WTC11 (cell line): ENCODE measurements at regions not wholly inside any gene's neighbourhood (a gene's known extent, or its start where the extent isn't known, plus 50 kb on each side); places are given as distances from the start of the nearest gene placed in this dataset.

Experiments
- ATAC-seq: fragments of 200-7000 bp; cut with Tn5 transposase; 2 replicates; pipeline ENCODE4 v1.10.0; 2021; ENCODE audit warnings: mild to moderate bottlenecking, moderate library complexity
- CTCF ChIA-PET: fragments of 300-600 bp; sonication (Branson Sonifier 250); formaldehyde crosslinking; loops from one replicate; lab custom pipeline; 2021; ENCODE audit warnings: antibody characterized with exemption; lab: Charles Lee
- POLR2A ChIA-PET: fragments of 350-600 bp; sonication (Branson Sonifier 250); formaldehyde crosslinking; loops from one replicate; lab custom pipeline; 2021; ENCODE audit warnings: antibody characterized with exemption; lab: Charles Lee
- DNase-seq: peaks from one replicate; pipeline ENCODE4 v3.0.0; 2021; ENCODE audit warnings: low spot score
- H3K27ac Mint-ChIP-seq: 2 replicates; pipeline ENCODE4 v1.8.0; 2021; ENCODE audit warnings: mixed read lengths
- H3K27me3 Mint-ChIP-seq: 2 replicates; pipeline ENCODE4 v1.8.0; 2021; ENCODE audit warnings: low read depth, mild to moderate bottlenecking, moderate library complexity, mixed read lengths
- H3K36me3 Mint-ChIP-seq: 2 replicates; pipeline ENCODE4 v1.8.0; 2021; ENCODE audit warnings: mixed read lengths
- H3K4me1 Mint-ChIP-seq: 2 replicates; pipeline ENCODE4 v1.8.0; 2022; ENCODE audit warnings: mixed read lengths
- H3K4me3 Mint-ChIP-seq: 2 replicates; pipeline ENCODE4 v1.8.0; 2021; ENCODE audit warnings: mild to moderate bottlenecking, moderate library complexity, mixed read lengths
- H3K9me3 Mint-ChIP-seq: 2 replicates; pipeline ENCODE4 v1.8.0; 2021; ENCODE audit warnings: mixed read lengths
- CREB1 ChIP-seq: sonication (generic); formaldehyde crosslinking; IDR thresholded peaks from 2 replicates; pipeline ENCODE4 v1.8.0; 2023; ENCODE audit warnings: mild to moderate bottlenecking, missing genetic modification reagents
- ESRRA ChIP-seq: sonication (generic); formaldehyde crosslinking; IDR thresholded peaks from 2 replicates; pipeline ENCODE4 v1.8.1; 2022; ENCODE audit warnings: mild to moderate bottlenecking, missing genetic modification reagents, borderline replicate concordance
- OVOL2 ChIP-seq: fragments of 250-450 bp; sonication (Bioruptor Pico); IDR thresholded peaks from 2 replicates; pipeline ENCODE4 v1.9.0; 2021; ENCODE audit warnings: mild to moderate bottlenecking, borderline replicate concordance
- PRDM15 ChIP-seq: sonication (generic); formaldehyde crosslinking; IDR thresholded peaks from 2 replicates; pipeline ENCODE4 v1.8.0; 2022; ENCODE audit warnings: missing genetic modification reagents
- RELA ChIP-seq: sonication (generic); formaldehyde crosslinking; IDR thresholded peaks from 2 replicates; pipeline ENCODE4 v1.8.1; 2022; ENCODE audit warnings: missing genetic modification reagents, mild to moderate bottlenecking, borderline replicate concordance
- SOX15 ChIP-seq: fragments of 250-450 bp; sonication (Bioruptor Pico); IDR thresholded peaks from 2 replicates; pipeline ENCODE4 v1.9.0; 2021; ENCODE audit warnings: mild to moderate bottlenecking
- SP1 ChIP-seq: sonication (generic); formaldehyde crosslinking; conservative IDR thresholded peaks from 2 replicates; pipeline ENCODE4 v1.8.1; 2022; ENCODE audit warnings: missing genetic modification reagents
- TCF7 ChIP-seq: sonication (generic); formaldehyde crosslinking; IDR thresholded peaks from 2 replicates; pipeline ENCODE4 v1.8.0; 2022; ENCODE audit warnings: mild to moderate bottlenecking, low read depth, missing genetic modification reagents, moderate library complexity
- TP53 ChIP-seq: sonication (generic); formaldehyde crosslinking; IDR thresholded peaks from 2 replicates; pipeline ENCODE4 v1.8.1; 2023; ENCODE audit warnings: mild to moderate bottlenecking, missing genetic modification reagents
- ZNF219 ChIP-seq: sonication (generic); formaldehyde crosslinking; IDR thresholded peaks from 2 replicates; pipeline ENCODE4 v1.8.0; 2023; ENCODE audit warnings: missing genetic modification reagents, mild to moderate bottlenecking, borderline replicate concordance
- ZNF317 ChIP-seq: sonication (generic); formaldehyde crosslinking; IDR thresholded peaks from 2 replicates; pipeline ENCODE4 v1.8.1; 2023; ENCODE audit warnings: low read depth, mild to moderate bottlenecking, moderate library complexity, missing genetic modification reagents, borderline replicate concordance
- TF ChIP-seq, protein P1 (sequence below): sonication (generic); formaldehyde crosslinking; IDR thresholded peaks from 2 replicates; pipeline ENCODE4 v1.8.0; 2023; ENCODE audit warnings: missing genetic modification reagents, mild to moderate bottlenecking, borderline replicate concordance
- TF ChIP-seq, protein P2 (sequence below): fragments of 250-450 bp; sonication (Bioruptor Pico); IDR thresholded peaks from 2 replicates; pipeline ENCODE4 v1.9.0; 2021; ENCODE audit warnings: mild to moderate bottlenecking
- TF ChIP-seq, protein P3 (sequence below): sonication (generic); formaldehyde crosslinking; IDR thresholded peaks from 2 replicates; pipeline ENCODE4 v1.8.1; 2022; ENCODE audit warnings: missing genetic modification reagents, borderline replicate concordance
- TF ChIP-seq, protein P4 (sequence below): fragments of 250-450 bp; sonication (Bioruptor Pico); IDR thresholded peaks from 2 replicates; pipeline ENCODE4 v1.9.0; 2021; ENCODE audit warnings: mild to moderate bottlenecking

DNA sequence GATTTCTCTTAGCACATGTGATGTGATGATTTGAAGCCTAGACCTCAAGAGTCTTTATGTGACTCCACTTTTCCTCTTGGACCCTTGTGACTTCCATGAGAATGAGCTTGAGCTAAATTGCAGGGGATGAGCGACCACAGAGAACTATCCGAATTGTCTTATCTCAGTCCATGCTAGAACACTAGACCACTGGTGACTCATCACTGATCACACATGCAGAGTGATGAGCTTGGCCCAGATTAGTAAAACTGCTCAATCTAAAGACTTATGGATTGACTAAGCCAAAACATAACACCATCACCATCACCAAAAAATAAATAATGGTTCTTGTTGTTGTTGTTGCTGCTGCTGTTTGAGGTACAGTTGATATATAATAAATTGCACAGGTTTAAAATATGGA lies 114.1 kb upstream of the CFAP20DC start (continued):
- TF ChIP-seq, protein P1, sequence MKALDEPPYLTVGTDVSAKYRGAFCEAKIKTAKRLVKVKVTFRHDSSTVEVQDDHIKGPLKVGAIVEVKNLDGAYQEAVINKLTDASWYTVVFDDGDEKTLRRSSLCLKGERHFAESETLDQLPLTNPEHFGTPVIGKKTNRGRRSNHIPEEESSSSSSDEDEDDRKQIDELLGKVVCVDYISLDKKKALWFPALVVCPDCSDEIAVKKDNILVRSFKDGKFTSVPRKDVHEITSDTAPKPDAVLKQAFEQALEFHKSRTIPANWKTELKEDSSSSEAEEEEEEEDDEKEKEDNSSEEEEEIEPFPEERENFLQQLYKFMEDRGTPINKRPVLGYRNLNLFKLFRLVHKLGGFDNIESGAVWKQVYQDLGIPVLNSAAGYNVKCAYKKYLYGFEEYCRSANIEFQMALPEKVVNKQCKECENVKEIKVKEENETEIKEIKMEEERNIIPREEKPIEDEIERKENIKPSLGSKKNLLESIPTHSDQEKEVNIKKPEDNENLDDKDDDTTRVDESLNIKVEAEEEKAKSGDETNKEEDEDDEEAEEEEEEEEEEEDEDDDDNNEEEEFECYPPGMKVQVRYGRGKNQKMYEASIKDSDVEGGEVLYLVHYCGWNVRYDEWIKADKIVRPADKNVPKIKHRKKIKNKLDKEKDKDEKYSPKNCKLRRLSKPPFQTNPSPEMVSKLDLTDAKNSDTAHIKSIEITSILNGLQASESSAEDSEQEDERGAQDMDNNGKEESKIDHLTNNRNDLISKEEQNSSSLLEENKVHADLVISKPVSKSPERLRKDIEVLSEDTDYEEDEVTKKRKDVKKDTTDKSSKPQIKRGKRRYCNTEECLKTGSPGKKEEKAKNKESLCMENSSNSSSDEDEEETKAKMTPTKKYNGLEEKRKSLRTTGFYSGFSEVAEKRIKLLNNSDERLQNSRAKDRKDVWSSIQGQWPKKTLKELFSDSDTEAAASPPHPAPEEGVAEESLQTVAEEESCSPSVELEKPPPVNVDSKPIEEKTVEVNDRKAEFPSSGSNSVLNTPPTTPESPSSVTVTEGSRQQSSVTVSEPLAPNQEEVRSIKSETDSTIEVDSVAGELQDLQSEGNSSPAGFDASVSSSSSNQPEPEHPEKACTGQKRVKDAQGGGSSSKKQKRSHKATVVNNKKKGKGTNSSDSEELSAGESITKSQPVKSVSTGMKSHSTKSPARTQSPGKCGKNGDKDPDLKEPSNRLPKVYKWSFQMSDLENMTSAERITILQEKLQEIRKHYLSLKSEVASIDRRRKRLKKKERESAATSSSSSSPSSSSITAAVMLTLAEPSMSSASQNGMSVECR, result no peak

GRCh38 chr3:59161048-59161447 lies 111.2 kb upstream of the CFAP20DC start:
- no peaks in the 10 kb centered on the region for H3K36me3 Mint-ChIP-seq
- TF ChIP-seq, protein P2, sequence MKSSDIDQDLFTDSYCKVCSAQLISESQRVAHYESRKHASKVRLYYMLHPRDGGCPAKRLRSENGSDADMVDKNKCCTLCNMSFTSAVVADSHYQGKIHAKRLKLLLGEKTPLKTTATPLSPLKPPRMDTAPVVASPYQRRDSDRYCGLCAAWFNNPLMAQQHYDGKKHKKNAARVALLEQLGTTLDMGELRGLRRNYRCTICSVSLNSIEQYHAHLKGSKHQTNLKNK, result no peak
- TF ChIP-seq CREB1, result no peak
- TF ChIP-seq PRDM15 (CRISPR knock-in tag), result no peak
- no peak for ATAC-seq
- no peak overlapping the region for H3K4me3 Mint-ChIP-seq
- no peak for DNase-seq
- no peaks in the 10 kb centered on the region for H3K9me3 Mint-ChIP-seq
- H3K27ac Mint-ChIP-seq, result no peak overlapping the region
- H3K27me3 Mint-ChIP-seq, result no peaks in the 10 kb centered on the region
- peaks cover 7% of the 10 kb centered on the region for H3K4me1 Mint-ChIP-seq
- POLR2A ChIA-PET, result no interaction called here
- CTCF ChIA-PET, result no interaction called here

DNA sequence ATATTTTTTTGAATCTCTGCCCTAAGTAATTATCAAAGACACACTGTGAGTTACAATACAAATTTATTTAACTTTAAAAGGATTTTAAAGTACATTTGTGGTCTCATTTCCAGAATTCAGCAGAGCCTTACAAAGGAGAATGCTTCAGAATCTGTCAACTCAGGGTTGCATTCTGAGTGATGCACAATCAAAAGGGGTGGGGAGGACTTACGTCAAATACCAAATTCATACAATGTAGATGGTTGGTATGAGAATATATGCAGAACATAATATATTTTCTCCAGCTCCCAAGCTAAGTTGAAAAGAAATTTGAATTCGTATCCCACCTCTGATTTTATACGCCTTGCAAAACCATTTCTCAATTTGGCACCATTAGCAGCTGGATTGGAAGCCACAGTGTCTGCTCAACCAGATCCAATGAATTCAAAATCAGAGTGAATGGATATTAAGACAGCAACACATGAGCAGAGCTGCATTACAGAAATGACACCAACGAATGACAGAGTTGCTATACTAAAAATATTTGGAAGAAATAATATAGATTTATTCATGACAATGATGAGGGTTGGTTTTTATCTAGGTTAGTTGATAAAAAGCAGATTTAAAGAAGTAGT lies 110.4 kb upstream of the CFAP20DC start:
- no peak for ATAC-seq
- no peaks in the 10 kb centered on the region for H3K27me3 Mint-ChIP-seq

GRCh38 chr3:59153648-59154047 lies 103.8 kb upstream of the CFAP20DC start:
- no peak for ATAC-seq
- CTCF ChIA-PET, result no interaction called here
- POLR2A ChIA-PET, result no interaction called here
- TF ChIP-seq TCF7 (CRISPR knock-in tag) (no peak), RELA (CRISPR knock-in tag) (no peak), SOX15 (no peak), OVOL2 (CRISPR knock-in tag) (no peak), ZNF317 (no peak), SP1 (CRISPR knock-in tag) (no peak), CREB1 (no peak)
- TF ChIP-seq, protein P3, sequence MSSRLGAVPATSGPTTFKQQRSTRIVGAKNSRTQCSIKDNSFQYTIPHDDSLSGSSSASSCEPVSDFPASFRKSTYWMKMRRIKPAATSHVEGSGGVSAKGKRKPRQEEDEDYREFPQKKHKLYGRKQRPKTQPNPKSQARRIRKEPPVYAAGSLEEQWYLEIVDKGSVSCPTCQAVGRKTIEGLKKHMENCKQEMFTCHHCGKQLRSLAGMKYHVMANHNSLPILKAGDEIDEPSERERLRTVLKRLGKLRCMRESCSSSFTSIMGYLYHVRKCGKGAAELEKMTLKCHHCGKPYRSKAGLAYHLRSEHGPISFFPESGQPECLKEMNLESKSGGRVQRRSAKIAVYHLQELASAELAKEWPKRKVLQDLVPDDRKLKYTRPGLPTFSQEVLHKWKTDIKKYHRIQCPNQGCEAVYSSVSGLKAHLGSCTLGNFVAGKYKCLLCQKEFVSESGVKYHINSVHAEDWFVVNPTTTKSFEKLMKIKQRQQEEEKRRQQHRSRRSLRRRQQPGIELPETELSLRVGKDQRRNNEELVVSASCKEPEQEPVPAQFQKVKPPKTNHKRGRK (CRISPR knock-in tag), result no peak
- TF ChIP-seq, protein P4, sequence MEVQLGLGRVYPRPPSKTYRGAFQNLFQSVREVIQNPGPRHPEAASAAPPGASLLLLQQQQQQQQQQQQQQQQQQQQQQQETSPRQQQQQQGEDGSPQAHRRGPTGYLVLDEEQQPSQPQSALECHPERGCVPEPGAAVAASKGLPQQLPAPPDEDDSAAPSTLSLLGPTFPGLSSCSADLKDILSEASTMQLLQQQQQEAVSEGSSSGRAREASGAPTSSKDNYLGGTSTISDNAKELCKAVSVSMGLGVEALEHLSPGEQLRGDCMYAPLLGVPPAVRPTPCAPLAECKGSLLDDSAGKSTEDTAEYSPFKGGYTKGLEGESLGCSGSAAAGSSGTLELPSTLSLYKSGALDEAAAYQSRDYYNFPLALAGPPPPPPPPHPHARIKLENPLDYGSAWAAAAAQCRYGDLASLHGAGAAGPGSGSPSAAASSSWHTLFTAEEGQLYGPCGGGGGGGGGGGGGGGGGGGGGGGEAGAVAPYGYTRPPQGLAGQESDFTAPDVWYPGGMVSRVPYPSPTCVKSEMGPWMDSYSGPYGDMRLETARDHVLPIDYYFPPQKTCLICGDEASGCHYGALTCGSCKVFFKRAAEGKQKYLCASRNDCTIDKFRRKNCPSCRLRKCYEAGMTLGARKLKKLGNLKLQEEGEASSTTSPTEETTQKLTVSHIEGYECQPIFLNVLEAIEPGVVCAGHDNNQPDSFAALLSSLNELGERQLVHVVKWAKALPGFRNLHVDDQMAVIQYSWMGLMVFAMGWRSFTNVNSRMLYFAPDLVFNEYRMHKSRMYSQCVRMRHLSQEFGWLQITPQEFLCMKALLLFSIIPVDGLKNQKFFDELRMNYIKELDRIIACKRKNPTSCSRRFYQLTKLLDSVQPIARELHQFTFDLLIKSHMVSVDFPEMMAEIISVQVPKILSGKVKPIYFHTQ (CRISPR knock-in tag), result no peak

More for the DNA sequence above, 110.4 kb upstream of the CFAP20DC start:
- TF ChIP-seq TP53 (CRISPR knock-in tag) (no peak), OVOL2 (CRISPR knock-in tag) (no peak), ESRRA (no peak), ZNF317 (no peak), ZNF219 (CRISPR knock-in tag) (no peak)
- no peak overlapping the region for H3K27ac Mint-ChIP-seq
- no peaks in the 10 kb centered on the region for H3K36me3 Mint-ChIP-seq
- CTCF ChIA-PET, result no interaction called here
- peaks cover 4% of the 10 kb centered on the region for H3K4me1 Mint-ChIP-seq
- H3K4me3 Mint-ChIP-seq, result no peak overlapping the region
- DNase-seq, result no peak
- POLR2A ChIA-PET, result no interaction called here
- no peaks in the 10 kb centered on the region for H3K9me3 Mint-ChIP-seq

More at GRCh38 chr3:59153648-59154047, 103.8 kb upstream of the CFAP20DC start:
- no peak overlapping the region for H3K27ac Mint-ChIP-seq
- H3K27me3 Mint-ChIP-seq, result peaks cover 12% of the 10 kb centered on the region
- H3K4me3 Mint-ChIP-seq, result no peak overlapping the region
- peaks cover 23% of the 10 kb centered on the region for H3K9me3 Mint-ChIP-seq
- H3K4me1 Mint-ChIP-seq, result peaks cover 20% of the 10 kb centered on the region
- no peak for DNase-seq
- H3K36me3 Mint-ChIP-seq, result peaks cover 11% of the 10 kb centered on the region
